ENCODE measurements at regions not wholly inside any gene's neighbourhood (a gene's known extent, or its start where the extent isn't known, plus 50 kb on each side); places are given as distances from the start of the nearest gene placed in this dataset.
"Not testable (repeated sequence)": the region's sequence is repeated elsewhere in the genome, so short reads cannot be mapped to it uniquely, and the experiment has no call there.

GRCh38 chr10:124148509-124149188 is 55.3 kb upstream of the CHST15 start:
- ATAC-seq; H4K20me1 ChIP-seq (replicated peaks; ENCODE audit: insufficient read depth); H3K4me2 ChIP-seq; H3K27me3 Mint-ChIP-seq (ENCODE audit: insufficient read depth, low read depth, poor library complexity); H3K9me3 Mint-ChIP-seq; H3K36me3 Mint-ChIP-seq (ENCODE audit: low read depth); H3K27ac ChIP-seq (ENCODE audit: low read depth); H3K9me2 ChIP-seq (ENCODE audit: insufficient read depth); H3K27me3 ChIP-seq (ENCODE audit: insufficient read depth); H3K4me3 Mint-ChIP-seq; H3K27ac Mint-ChIP-seq; H3K79me2 ChIP-seq (replicated peaks; ENCODE audit: insufficient read depth); H3F3A ChIP-seq (replicated peaks; ENCODE audit: low read depth); H3K4me3 ChIP-seq; DNase-seq (ENCODE audit: low spot score); H3K36me3 ChIP-seq (ENCODE audit: insufficient read depth): not testable (repeated sequence)
- peaks cover 11% of the 10 kb centered on the region for H3K4me1 ChIP-seq (ENCODE audit: insufficient read depth)
- H2AFZ ChIP-seq = peak overlapping the region; percentile 44
- H3K4me1 Mint-ChIP-seq = peaks cover 18% of the 10 kb centered on the region

- Mint-ChIP-seq H3K4me3 (no peak overlapping the region), H3K36me3 (ENCODE audit: low read depth) (no peaks in the 10 kb centered on the region; the same call in 2 of the 3 replicates), H3K27ac (no peak overlapping the region), H3K27me3 (ENCODE audit: insufficient read depth, low read depth, poor library complexity) (peaks cover 2% of the 10 kb centered on the region), H3K4me1 (peaks cover 18% of the 10 kb centered on the region), H3K9me3 (no peaks in the 10 kb centered on the region)
- Histone ChIP-seq H3K4me1 (ENCODE audit: insufficient read depth) (peaks cover 11% of the 10 kb centered on the region), H3K4me3 (no peak overlapping the region), H3K9me2 (ENCODE audit: insufficient read depth) (no peaks in the 10 kb centered on the region; the same call in 1 of the 2 replicates), H3K27me3 (ENCODE audit: insufficient read depth) (no peaks in the 10 kb centered on the region), H4K20me1 (replicated peaks; ENCODE audit: insufficient read depth) (no peaks in the 10 kb centered on the region), H3K27ac (ENCODE audit: low read depth) (no peak overlapping the region), H3F3A (replicated peaks; ENCODE audit: low read depth) (no peaks in the 10 kb centered on the region), H3K79me2 (replicated peaks; ENCODE audit: insufficient read depth) (no peaks in the 10 kb centered on the region), H2AFZ (no peak overlapping the region; the same call in 1 of the 2 replicates), H3K4me2 (no peak overlapping the region), H3K36me3 (ENCODE audit: insufficient read depth) (no peaks in the 10 kb centered on the region)
- no peak for TF ChIP-seq ZNF114 (CRISPR knock-in tag; IDR thresholded peaks at IDR 0.05)
- TF ChIP-seq CTCF (conservative IDR thresholded peaks at IDR 0.05; ENCODE audit: low read depth in 2 of 2) = no peak
- TF ChIP-seq NANOG (IDR thresholded peaks at IDR 0.05; ENCODE audit: borderline replicate concordance) = no peak
- DNase-seq (ENCODE audit: low spot score) = no peak
- no peak for ATAC-seq
Measured at GRCh38 chr10:124146483-124146882, 53.1 kb upstream of the CHST15 start.

- DNase-seq (ENCODE audit: low spot score) = no peak
- no peak overlapping the region for H3K4me3 ChIP-seq
- Mint-ChIP-seq H3K27ac (no peak overlapping the region), H3K36me3 (ENCODE audit: low read depth) (no peaks in the 10 kb centered on the region; the same call in 2 of the 3 replicates), H3K27me3 (ENCODE audit: insufficient read depth, low read depth, poor library complexity) (peaks cover 2% of the 10 kb centered on the region), H3K9me3 (no peaks in the 10 kb centered on the region; the same call in 2 of the 3 replicates), H3K4me1 (peaks cover 14% of the 10 kb centered on the region), H3K4me3 (no peak overlapping the region)
- no peak overlapping the region for H3K4me2 ChIP-seq
- H3K4me1 ChIP-seq (ENCODE audit: insufficient read depth) = peaks cover 11% of the 10 kb centered on the region
- ATAC-seq = no peak
- no peak overlapping the region for H2AFZ ChIP-seq
- no peaks in the 10 kb centered on the region for H4K20me1 ChIP-seq (replicated peaks; ENCODE audit: insufficient read depth)
- H3K79me2 ChIP-seq (replicated peaks; ENCODE audit: insufficient read depth) = no peaks in the 10 kb centered on the region
- H3K36me3 ChIP-seq (ENCODE audit: insufficient read depth) = no peaks in the 10 kb centered on the region
- no peaks in the 10 kb centered on the region; the same call in 1 of the 2 replicates for H3K9me2 ChIP-seq (ENCODE audit: insufficient read depth)
- no peaks in the 10 kb centered on the region for H3K27me3 ChIP-seq (ENCODE audit: insufficient read depth)
- no peak for TF ChIP-seq ZNF114 (CRISPR knock-in tag; IDR thresholded peaks at IDR 0.05)
- TF ChIP-seq ETS1 (IDR thresholded peaks at IDR 0.05) = no peak
- H3F3A ChIP-seq (replicated peaks; ENCODE audit: low read depth) = no peaks in the 10 kb centered on the region
- H3K27ac ChIP-seq (ENCODE audit: low read depth) = no peak overlapping the region
Measured at GRCh38 chr10:124145109-124145870, 51.9 kb upstream of the CHST15 start.
